OCI-LY7 (cell line): ENCODE measurements at regions not wholly inside any gene's neighbourhood (a gene's known extent, or its start where the extent isn't known, plus 50 kb on each side); places are given as distances from the start of the nearest gene placed in this dataset.

Experiments
- EZH2phosphoT487 ChIP-seq: fragments of 200-600 bp; sonication (generic); IDR thresholded peaks from 2 replicates; pipeline ENCODE4 v1.6.1; 2018; ENCODE audit warnings: low read depth, borderline replicate concordance, mild to moderate bottlenecking, mixed run types, antibody characterized with exemption, low read length, moderate library complexity, mixed read lengths
- TF ChIP-seq, protein P1 (sequence below): fragments of 200-600 bp; sonication (generic); conservative IDR thresholded peaks from 2 replicates; pipeline ENCODE4 v1.5.1; 2014; ENCODE audit warnings: mild to moderate bottlenecking, antibody characterized with exemption, low read length, moderate library complexity, mixed read lengths

DNA sequence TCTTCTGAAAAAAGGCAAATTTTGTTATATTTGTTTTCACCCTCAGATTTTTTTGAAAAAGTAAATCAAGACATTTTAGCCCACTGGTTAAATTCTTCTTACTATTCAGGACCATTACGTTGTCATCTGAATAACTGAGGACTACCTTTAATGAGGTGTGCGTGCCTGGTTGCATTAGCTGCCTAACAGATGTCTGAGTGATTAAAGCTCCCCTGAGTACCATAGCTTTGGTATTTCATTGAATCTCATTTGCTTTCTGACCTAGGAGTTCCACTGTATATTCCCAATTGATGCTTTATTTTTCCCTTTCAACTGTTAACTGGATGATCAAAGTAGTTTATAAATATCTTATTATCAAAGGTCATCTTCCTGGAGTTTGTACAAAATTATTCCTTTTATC is 410.0 kb upstream of the SEMA3D start:
- TF ChIP-seq, protein P1, sequence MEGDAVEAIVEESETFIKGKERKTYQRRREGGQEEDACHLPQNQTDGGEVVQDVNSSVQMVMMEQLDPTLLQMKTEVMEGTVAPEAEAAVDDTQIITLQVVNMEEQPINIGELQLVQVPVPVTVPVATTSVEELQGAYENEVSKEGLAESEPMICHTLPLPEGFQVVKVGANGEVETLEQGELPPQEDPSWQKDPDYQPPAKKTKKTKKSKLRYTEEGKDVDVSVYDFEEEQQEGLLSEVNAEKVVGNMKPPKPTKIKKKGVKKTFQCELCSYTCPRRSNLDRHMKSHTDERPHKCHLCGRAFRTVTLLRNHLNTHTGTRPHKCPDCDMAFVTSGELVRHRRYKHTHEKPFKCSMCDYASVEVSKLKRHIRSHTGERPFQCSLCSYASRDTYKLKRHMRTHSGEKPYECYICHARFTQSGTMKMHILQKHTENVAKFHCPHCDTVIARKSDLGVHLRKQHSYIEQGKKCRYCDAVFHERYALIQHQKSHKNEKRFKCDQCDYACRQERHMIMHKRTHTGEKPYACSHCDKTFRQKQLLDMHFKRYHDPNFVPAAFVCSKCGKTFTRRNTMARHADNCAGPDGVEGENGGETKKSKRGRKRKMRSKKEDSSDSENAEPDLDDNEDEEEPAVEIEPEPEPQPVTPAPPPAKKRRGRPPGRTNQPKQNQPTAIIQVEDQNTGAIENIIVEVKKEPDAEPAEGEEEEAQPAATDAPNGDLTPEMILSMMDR: no peak
- TF ChIP-seq EZH2phosphoT487: no peak
